Astrocyte of the hippocampus (primary cell): ENCODE measurements at regions not wholly inside any gene's neighbourhood (a gene's known extent, or its start where the extent isn't known, plus 50 kb on each side); places are given as distances from the start of the nearest gene placed in this dataset.
"Not testable (repeated sequence)": the region's sequence is repeated elsewhere in the genome, so short reads cannot be mapped to it uniquely, and the experiment has no call there.

Experiments used
- DNase-seq: peaks from one replicate; pipeline ENCODE4 v3.0.0; 2011; ENCODE audit warnings: low read depth, low spot score

- DNase-seq = no peak
Measured at GRCh38 chr16:26386096-26386495, 680.6 kb upstream of the C16orf82 start.

- DNase-seq = no peak
Measured at GRCh38 chr16:26391833-26392232, 674.9 kb upstream of the C16orf82 start.

- DNase-seq = no peak
Measured at GRCh38 chr16:26394409-26394808, 672.3 kb upstream of the C16orf82 start.

- no peak for DNase-seq
Measured at GRCh38 chr16:26395700-26396099, 671.0 kb upstream of the C16orf82 start.

GRCh38 chr16:26396511-26397235 lies 670.1 kb upstream of the C16orf82 start:
- DNase-seq = no peak

GRCh38 chr16:26413780-26414179 lies 652.9 kb upstream of the C16orf82 start:
- DNase-seq = no peak

- not testable (repeated sequence) for DNase-seq
Measured at GRCh38 chr16:26419458-26419857, 647.3 kb upstream of the C16orf82 start.

- DNase-seq = no peak
Measured at GRCh38 chr16:26430618-26431017, 636.1 kb upstream of the C16orf82 start.

- no peak for DNase-seq
Measured at GRCh38 chr16:26433807-26434206, 632.9 kb upstream of the C16orf82 start.

- DNase-seq = no peak
Measured at GRCh38 chr16:26441178-26441577, 625.5 kb upstream of the C16orf82 start.

GRCh38 chr16:26442321-26442720 lies 624.4 kb upstream of the C16orf82 start:
- no peak for DNase-seq

- DNase-seq = no peak
Measured at GRCh38 chr16:26447570-26447969, 619.2 kb upstream of the C16orf82 start.

- no peak for DNase-seq
Measured at GRCh38 chr16:26453215-26453614, 613.5 kb upstream of the C16orf82 start.

- DNase-seq = no peak
Measured at GRCh38 chr16:26454102-26454501, 612.6 kb upstream of the C16orf82 start.

GRCh38 chr16:26456074-26456473 lies 610.7 kb upstream of the C16orf82 start:
- no peak for DNase-seq

- no peak for DNase-seq
Measured at GRCh38 chr16:26457095-26457494, 609.6 kb upstream of the C16orf82 start.

GRCh38 chr16:26457882-26458281 lies 608.8 kb upstream of the C16orf82 start:
- no peak for DNase-seq

- DNase-seq = no peak
Measured at GRCh38 chr16:26464576-26465266, 602.0 kb upstream of the C16orf82 start.

GRCh38 chr16:26474405-26474804 lies 592.3 kb upstream of the C16orf82 start:
- DNase-seq = not testable (repeated sequence)

- no peak for DNase-seq
Measured at GRCh38 chr16:26475596-26475995, 591.1 kb upstream of the C16orf82 start.

- no peak for DNase-seq
Measured at GRCh38 chr16:26491101-26491670, 575.5 kb upstream of the C16orf82 start.

- DNase-seq = no peak
Measured at GRCh38 chr16:26491962-26492361, 574.8 kb upstream of the C16orf82 start.

GRCh38 chr16:26493751-26494150 lies 573.0 kb upstream of the C16orf82 start:
- DNase-seq = no peak
